PC-3 (cell line): ENCODE measurements at regions not wholly inside any gene's neighbourhood (a gene's known extent, or its start where the extent isn't known, plus 50 kb on each side); places are given as distances from the start of the nearest gene placed in this dataset.
"Not testable (repeated sequence)": the region's sequence is repeated elsewhere in the genome, so short reads cannot be mapped to it uniquely, and the experiment has no call there.

Source experiments
- ATAC-seq: fragments of 200-7000 bp; cut with Tn5 transposase; 2 replicates; pipeline ENCODE4 v1.9.1; 2020; ENCODE audit warnings: mild to moderate bottlenecking, moderate library complexity
- BruUV-seq: library from RNA; stranded (reverse); fragments of 400-500 nt; replicated peaks from 2 replicates; lab custom pipeline; 2021; lab: Mats Ljungman, UMichigan
- CTCF ChIA-PET: fragments of 300-600 bp; sonication (Branson Sonifier 250); formaldehyde crosslinking; loops from one replicate; lab custom pipeline; 2022; ENCODE audit warnings: antibody characterized with exemption; lab: Charles Lee
- POLR2A ChIA-PET: fragments of 300-600 bp; sonication (Branson Sonifier 250); formaldehyde crosslinking; loops from one replicate; lab custom pipeline; 2022; ENCODE audit warnings: antibody characterized with exemption; ENCODE audit not compliant: unreplicated experiment; lab: Charles Lee
- DNase-seq: peaks from one replicate; pipeline ENCODE4 v3.0.0-alpha.2; 2015
- H2AFZ ChIP-seq: fragments of 300-600 bp; sonication (generic); 2 replicates; pipeline ENCODE4 v1.6.0; 2016; ENCODE audit warnings: antibody characterized with exemption, low read length
- H3F3A ChIP-seq: fragments of 300-600 bp; sonication (generic); one replicate; pipeline ENCODE4 v1.6.0; 2017; ENCODE audit warnings: antibody characterized with exemption, low read length, control low read depth, mild to moderate bottlenecking; ENCODE audit not compliant: unreplicated experiment
- H3K27ac ChIP-seq: fragments of 300-600 bp; sonication (generic); 2 replicates; pipeline ENCODE4 v1.5.1; 2016; ENCODE audit warnings: mild to moderate bottlenecking, low read length
- H3K27me3 ChIP-seq: fragments of 300-600 bp; sonication (generic); 2 replicates; pipeline ENCODE4 v1.6.1; 2016; ENCODE audit warnings: low read length, mixed read lengths
- H3K36me3 ChIP-seq: fragments of 300-600 bp; sonication (generic); 2 replicates; pipeline ENCODE4 v1.6.1; 2016; ENCODE audit warnings: low read depth, mixed run types, low read length, mixed read lengths
- H3K4me1 ChIP-seq: fragments of 300-600 bp; sonication (generic); 2 replicates; pipeline ENCODE4 v1.5.1; 2016; ENCODE audit warnings: low read length; ENCODE audit not compliant: insufficient read depth
- H3K4me2 ChIP-seq: fragments of 300-600 bp; sonication (generic); 2 replicates; pipeline ENCODE4 v1.6.0; 2016; ENCODE audit warnings: low read length
- H3K4me3 ChIP-seq: fragments of 300-600 bp; sonication (generic); 2 replicates; pipeline ENCODE4 v1.5.1; 2016; ENCODE audit warnings: mild to moderate bottlenecking, low read length, mixed read lengths
- H3K79me2 ChIP-seq: fragments of 300-600 bp; sonication (generic); 2 replicates; pipeline ENCODE4 v1.6.1; 2017; ENCODE audit warnings: low read length, mixed read lengths
- H3K9ac ChIP-seq: fragments of 300-600 bp; sonication (generic); 2 replicates; pipeline ENCODE4 v1.6.0; 2016; ENCODE audit warnings: mild to moderate bottlenecking, low read length
- H3K9me2 ChIP-seq: fragments of 300-600 bp; sonication (generic); replicated peaks from 2 replicates; pipeline ENCODE4 v1.6.1; 2016; ENCODE audit warnings: mixed run types, low read length, mixed read lengths
- H3K9me3 ChIP-seq: fragments of 300-600 bp; sonication (generic); 2 replicates; pipeline ENCODE4 v1.6.1; 2016; ENCODE audit warnings: low read length, mixed read lengths
- H4K20me1 ChIP-seq: fragments of 300-600 bp; sonication (generic); 2 replicates; pipeline ENCODE4 v1.6.1; 2016; ENCODE audit warnings: low read length, mixed read lengths
- EZH2 ChIP-seq: fragments of 300-600 bp; sonication (generic); IDR thresholded peaks from one replicate; pipeline ENCODE4 v1.6.1; 2017; ENCODE audit warnings: antibody characterized with exemption, mild to moderate bottlenecking, low read length; ENCODE audit not compliant: unreplicated experiment
- EZH2phosphoT487 ChIP-seq: fragments of 300-600 bp; sonication (generic); IDR thresholded peaks from 2 replicates; pipeline ENCODE4 v1.6.1; 2018; ENCODE audit warnings: mild to moderate bottlenecking, antibody characterized with exemption, low read length, borderline replicate concordance
- intact Hi-C: fragments of 100-400 bp; cut with micrococcal nuclease; formaldehyde crosslinking; loops from 2 replicates; pipeline ENCODE4 v1.9.0; 2023
- TF ChIP-seq, protein P1 (sequence below): fragments of 300-600 bp; sonication (generic); conservative IDR thresholded peaks from 2 replicates; pipeline ENCODE4 v1.5.1; 2017; ENCODE audit warnings: antibody characterized with exemption, low read depth, mild to moderate bottlenecking, low read length

DNA sequence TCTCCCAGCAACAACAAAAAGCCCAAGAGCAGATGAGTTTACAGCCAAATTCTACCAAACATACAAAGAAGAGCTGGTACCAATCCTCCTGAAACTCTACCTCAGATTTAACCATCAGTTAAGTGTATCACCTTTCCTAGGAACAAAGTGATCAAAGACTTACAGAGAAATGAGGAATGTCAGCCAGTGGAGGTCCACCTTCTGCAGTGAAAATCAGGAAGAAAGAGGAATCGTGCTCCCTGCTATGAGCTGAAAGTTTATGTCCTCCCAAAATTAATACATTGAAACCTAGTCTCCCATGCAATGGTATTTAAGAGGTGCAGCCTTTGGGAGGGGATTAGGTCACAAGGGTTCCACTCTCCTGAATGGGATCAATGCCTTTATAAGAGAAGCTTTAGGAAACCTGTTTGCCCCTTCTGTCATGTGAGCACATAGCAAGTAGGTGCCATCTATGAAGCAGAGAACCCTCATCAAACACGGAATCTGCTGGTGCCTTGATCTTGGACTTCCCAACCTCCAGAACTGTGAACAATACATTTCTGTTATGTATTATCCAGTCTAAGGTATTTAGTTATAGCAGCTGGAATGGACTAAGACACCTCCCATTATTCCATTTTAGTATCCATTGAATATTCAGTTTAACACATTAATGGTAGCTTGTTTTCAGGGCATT, 139.0 kb upstream of the FZD8 start:
- Histone ChIP-seq H4K20me1 (no peaks in the 10 kb centered on the region), H3K27ac (no peak overlapping the region), H3K9me3 (no peaks in the 10 kb centered on the region), H3K4me3 (no peak overlapping the region), H3K36me3 (no peaks in the 10 kb centered on the region), H3K9ac (no peak overlapping the region), H3F3A (peaks cover 15% of the 10 kb centered on the region), H3K4me2 (no peak overlapping the region), H3K9me2 (no peaks in the 10 kb centered on the region), H3K27me3 (no peaks in the 10 kb centered on the region), H3K79me2 (no peaks in the 10 kb centered on the region), H2AFZ (peak overlapping the region; percentile 2; the same call in 1 of the 2 replicates), H3K4me1 (peaks cover 37% of the 10 kb centered on the region)
- DNase-seq (peak; percentile 82), ATAC-seq (no peak)
- TF ChIP-seq, protein P1, sequence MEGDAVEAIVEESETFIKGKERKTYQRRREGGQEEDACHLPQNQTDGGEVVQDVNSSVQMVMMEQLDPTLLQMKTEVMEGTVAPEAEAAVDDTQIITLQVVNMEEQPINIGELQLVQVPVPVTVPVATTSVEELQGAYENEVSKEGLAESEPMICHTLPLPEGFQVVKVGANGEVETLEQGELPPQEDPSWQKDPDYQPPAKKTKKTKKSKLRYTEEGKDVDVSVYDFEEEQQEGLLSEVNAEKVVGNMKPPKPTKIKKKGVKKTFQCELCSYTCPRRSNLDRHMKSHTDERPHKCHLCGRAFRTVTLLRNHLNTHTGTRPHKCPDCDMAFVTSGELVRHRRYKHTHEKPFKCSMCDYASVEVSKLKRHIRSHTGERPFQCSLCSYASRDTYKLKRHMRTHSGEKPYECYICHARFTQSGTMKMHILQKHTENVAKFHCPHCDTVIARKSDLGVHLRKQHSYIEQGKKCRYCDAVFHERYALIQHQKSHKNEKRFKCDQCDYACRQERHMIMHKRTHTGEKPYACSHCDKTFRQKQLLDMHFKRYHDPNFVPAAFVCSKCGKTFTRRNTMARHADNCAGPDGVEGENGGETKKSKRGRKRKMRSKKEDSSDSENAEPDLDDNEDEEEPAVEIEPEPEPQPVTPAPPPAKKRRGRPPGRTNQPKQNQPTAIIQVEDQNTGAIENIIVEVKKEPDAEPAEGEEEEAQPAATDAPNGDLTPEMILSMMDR = peak; percentile 87
- TF ChIP-seq EZH2phosphoT487 = no peak
- POLR2A ChIA-PET = interaction anchor here (0.5 to 0.7 kb wide), 2 partner anchors 485 to 683 kb away, joined by 3 to 4 read pairs; no protein-coding TSS in a partner anchor
- intact Hi-C loops = loop anchor here (1.0 to 5.0 kb wide), 2 partner anchors 896 to 998 kb away; no protein-coding TSS in a partner anchor
- CTCF ChIA-PET = interaction anchor here (0.5 to 2.0 kb wide), 10 partner anchors 14 to 998 kb away, joined by 3 to 9 read pairs (median 4); no protein-coding TSS in a partner anchor
- no TSS peak for BruUV-seq

DNA sequence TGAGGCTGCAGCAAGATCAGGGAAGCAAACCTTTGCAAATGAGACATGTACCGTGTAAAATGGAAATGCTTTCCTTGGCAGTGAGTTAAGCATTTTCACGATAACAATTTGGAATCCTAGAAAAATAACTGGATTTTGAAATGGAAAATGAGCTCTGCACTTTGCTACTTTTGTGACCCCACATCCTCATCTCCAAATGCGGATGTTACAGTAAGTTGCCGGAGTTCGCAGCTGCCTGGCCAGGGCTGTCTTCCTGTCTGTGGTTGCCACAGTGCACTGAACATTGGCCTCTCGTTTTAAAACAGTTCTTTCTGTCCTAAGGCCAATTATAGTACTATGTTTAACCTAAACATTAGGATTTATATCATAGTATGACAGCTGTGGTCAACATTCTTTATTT, 136.2 kb upstream of the FZD8 start:
- no peak overlapping the region for H3K27ac ChIP-seq
- no peaks in the 10 kb centered on the region for H4K20me1 ChIP-seq
- peaks cover 3% of the 10 kb centered on the region for H3F3A ChIP-seq
- no peak overlapping the region for H3K4me3 ChIP-seq
- no peak for DNase-seq
- POLR2A ChIA-PET = no interaction called here
- peaks cover 21% of the 10 kb centered on the region for H3K4me1 ChIP-seq
- H3K79me2 ChIP-seq = no peaks in the 10 kb centered on the region
- CTCF ChIA-PET = interaction anchor here (0.6 kb wide), 1 partner anchor 740 kb away, joined by 3 read pairs; no protein-coding TSS in a partner anchor
- H3K9me3 ChIP-seq = no peaks in the 10 kb centered on the region
- no peaks in the 10 kb centered on the region for H3K9me2 ChIP-seq
- no peak overlapping the region for H3K9ac ChIP-seq
- no peak overlapping the region for H3K4me2 ChIP-seq
- intact Hi-C loops = no loop called here
- no peaks in the 10 kb centered on the region for H3K27me3 ChIP-seq
- ATAC-seq = no peak
- H2AFZ ChIP-seq = no peak overlapping the region
- no peaks in the 10 kb centered on the region for H3K36me3 ChIP-seq
- BruUV-seq = no TSS peak
- TF ChIP-seq EZH2phosphoT487 (no peak), EZH2 (no peak)
- TF ChIP-seq, protein P1 = no peak

DNA sequence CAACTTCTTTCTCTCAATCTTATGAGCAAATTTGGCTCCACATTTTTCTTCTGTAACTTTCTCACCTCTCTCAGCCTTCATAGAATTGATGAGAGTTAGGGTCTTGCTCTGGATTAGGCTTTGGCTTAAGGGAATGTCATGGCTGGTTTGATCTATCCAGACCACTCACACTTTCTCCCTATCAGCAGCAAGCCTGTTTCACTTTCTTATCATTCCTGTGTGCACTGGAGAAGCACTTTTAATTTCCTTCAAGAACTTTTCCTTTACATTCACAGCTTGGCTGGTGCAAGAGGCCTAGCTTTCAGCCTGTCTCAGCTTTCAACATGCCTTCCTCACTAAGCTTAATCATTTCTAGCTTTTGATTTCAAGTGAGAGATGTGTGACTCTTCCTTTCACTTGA, 134.5 kb upstream of the FZD8 start:
- CTCF ChIA-PET = not testable (repeated sequence)

More for the DNA sequence above, 134.5 kb upstream of the FZD8 start:
- POLR2A ChIA-PET = interaction anchor here (0.6 kb wide), 1 partner anchor 126 kb away, joined by 4 read pairs; no protein-coding TSS in a partner anchor
- ATAC-seq, H3K9ac ChIP-seq, H3K4me2 ChIP-seq, H3K4me1 ChIP-seq, H3K36me3 ChIP-seq, H2AFZ ChIP-seq, H3K9me2 ChIP-seq, H4K20me1 ChIP-seq, H3K27me3 ChIP-seq, intact Hi-C loops, H3K4me3 ChIP-seq, H3K27ac ChIP-seq, H3K79me2 ChIP-seq, H3K9me3 ChIP-seq, BruUV-seq, H3F3A ChIP-seq, DNase-seq: not testable (repeated sequence)
